Upper lobe of left lung (tissue), 4 donors: ENCODE measurements at regions not wholly inside any gene's neighbourhood (a gene's known extent, or its start where the extent isn't known, plus 50 kb on each side); places are given as distances from the start of the nearest gene placed in this dataset.

Experiments
- EP300 ChIP-seq, 4 donors: sonication (generic); formaldehyde crosslinking; IDR thresholded peaks; one replicate each; pipeline ENCODE4 v1.5.1; 2017; ENCODE audit warnings: antibody characterized with exemption in 4 of 4, control low read depth in 2 of 4
- POLR2A ChIP-seq, 4 donors: fragments of 450-650 bp; IDR thresholded peaks; one replicate each; pipeline ENCODE4 v1.5.1; 2016 to 2017; ENCODE audit warnings: antibody characterized with exemption in 4 of 4, mild to moderate bottlenecking in 2 of 4
- POLR2AphosphoS5 ChIP-seq, 2 donors: sonication (generic); formaldehyde crosslinking; IDR thresholded peaks; one replicate each; pipeline ENCODE4 v1.5.1; 2017; ENCODE audit warnings: antibody characterized with exemption in 2 of 2
- TF ChIP-seq, protein P1 (sequence below), 6 experiments: fragments of 450-650 bp in 4 of 6; fragments of 200-600 bp in 2 of 6; sonication (generic) in 2 of 6; IDR thresholded peaks; one replicate each; pipeline ENCODE4 v1.5.1; 2016 to 2019; ENCODE audit warnings: antibody characterized with exemption in 6 of 6

GRCh38 chr14:76924371-76925096 lies 98.3 kb downstream of the LRRC74A start:
- TF ChIP-seq, protein P1, sequence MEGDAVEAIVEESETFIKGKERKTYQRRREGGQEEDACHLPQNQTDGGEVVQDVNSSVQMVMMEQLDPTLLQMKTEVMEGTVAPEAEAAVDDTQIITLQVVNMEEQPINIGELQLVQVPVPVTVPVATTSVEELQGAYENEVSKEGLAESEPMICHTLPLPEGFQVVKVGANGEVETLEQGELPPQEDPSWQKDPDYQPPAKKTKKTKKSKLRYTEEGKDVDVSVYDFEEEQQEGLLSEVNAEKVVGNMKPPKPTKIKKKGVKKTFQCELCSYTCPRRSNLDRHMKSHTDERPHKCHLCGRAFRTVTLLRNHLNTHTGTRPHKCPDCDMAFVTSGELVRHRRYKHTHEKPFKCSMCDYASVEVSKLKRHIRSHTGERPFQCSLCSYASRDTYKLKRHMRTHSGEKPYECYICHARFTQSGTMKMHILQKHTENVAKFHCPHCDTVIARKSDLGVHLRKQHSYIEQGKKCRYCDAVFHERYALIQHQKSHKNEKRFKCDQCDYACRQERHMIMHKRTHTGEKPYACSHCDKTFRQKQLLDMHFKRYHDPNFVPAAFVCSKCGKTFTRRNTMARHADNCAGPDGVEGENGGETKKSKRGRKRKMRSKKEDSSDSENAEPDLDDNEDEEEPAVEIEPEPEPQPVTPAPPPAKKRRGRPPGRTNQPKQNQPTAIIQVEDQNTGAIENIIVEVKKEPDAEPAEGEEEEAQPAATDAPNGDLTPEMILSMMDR (IDR thresholded peaks at IDR 0.05), result no peak
- TF ChIP-seq POLR2A (IDR thresholded peaks at IDR 0.05), result no peak
- TF ChIP-seq POLR2AphosphoS5 (IDR thresholded peaks at IDR 0.05), result no peak
- TF ChIP-seq EP300 (IDR thresholded peaks at IDR 0.05), result no peak
